GM21825 (cell line): ENCODE measurements at regions not wholly inside any gene's neighbourhood (a gene's known extent, or its start where the extent isn't known, plus 50 kb on each side); places are given as distances from the start of the nearest gene placed in this dataset.

Experiments
- ATAC-seq: cut with Tn5 transposase; IDR thresholded peaks from one replicate; pipeline ENCODE4 v1.9.1; 2021; ENCODE audit warnings: mild to moderate bottlenecking, moderate library complexity; ENCODE audit not compliant: unreplicated experiment

GRCh38 chr5:98624145-98624880 is 149.2 kb upstream of the RGMB start:
- ATAC-seq, result no peak

DNA sequence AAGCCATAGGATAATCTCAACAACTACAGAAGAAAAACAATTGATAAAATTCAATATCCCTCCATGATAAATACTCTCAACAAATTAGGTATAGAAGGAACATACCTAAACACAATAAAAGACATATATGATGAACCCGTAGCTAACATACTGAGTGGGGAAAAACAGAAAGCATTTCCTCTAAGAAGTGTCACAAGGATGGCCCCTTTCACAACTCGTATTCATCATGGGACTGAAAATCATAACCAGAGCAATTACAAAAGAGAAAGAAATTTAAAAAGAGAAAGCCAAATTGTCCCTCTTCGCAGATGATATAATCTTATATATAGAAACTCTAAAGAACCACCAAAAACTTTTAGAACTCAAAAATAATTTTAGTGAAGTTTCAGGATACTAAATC is 146.3 kb upstream of the RGMB start:
- no peak for ATAC-seq

DNA sequence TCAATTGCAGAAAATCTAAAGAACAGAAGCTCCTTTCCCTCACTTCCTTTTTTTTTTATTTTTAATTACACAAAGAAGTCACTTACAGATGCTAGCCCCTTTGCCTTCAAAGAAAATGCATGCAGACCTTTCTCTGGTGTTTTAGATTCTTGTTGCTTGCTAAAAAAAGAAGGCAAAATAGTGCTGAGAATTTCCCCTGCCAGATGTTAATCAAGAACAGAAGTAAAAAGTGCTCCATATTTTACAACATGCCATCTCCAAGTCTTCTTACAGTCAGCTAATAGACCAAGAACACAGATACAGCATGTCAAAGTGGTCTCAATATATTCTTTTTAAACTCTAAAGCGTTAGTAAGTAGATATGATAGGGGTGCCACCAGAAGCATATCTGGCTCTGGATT is 142.8 kb upstream of the RGMB start:
- ATAC-seq, result no peak

DNA sequence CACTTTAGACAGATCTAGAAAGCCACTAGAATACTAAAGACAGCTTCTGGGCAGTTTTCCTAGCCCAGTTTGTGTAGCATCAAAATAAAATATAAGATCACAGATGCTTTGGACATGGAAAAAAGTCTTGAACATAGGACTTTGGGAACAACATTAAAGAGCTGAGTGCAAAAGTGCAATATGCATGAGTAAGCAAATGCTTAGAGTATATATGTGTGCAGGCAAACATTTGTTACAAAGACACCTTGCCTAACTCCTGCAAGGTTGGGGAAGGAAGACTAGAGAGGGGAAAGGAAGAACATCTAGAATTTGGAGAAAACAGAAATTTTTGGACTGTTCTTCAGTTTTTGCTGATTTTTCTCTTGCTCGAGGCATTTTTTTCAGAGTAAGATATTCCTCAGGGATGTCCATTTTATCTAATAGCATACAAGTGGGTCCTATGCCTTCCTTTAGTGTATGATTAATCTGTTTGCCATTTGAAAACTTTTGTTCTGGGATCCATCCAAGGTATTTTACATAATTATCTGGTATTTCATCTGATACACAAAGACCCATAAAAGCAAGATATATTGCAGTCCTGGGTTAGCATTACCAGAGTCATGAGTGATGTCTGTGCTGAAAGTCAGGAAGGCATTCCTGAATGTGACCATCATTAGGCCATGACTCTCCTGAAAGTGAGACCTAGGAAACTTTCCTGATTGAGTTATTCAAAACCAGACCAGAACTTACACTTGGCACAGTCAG is 142.0 kb upstream of the RGMB start:
- ATAC-seq, result no peak

- no peak for ATAC-seq
These were observed 137.8 kb upstream of the RGMB start for GRCh38 chr5:98635656-98636055.

- ATAC-seq, result no peak
These were observed 136.3 kb upstream of the RGMB start for GRCh38 chr5:98637116-98637515.

DNA sequence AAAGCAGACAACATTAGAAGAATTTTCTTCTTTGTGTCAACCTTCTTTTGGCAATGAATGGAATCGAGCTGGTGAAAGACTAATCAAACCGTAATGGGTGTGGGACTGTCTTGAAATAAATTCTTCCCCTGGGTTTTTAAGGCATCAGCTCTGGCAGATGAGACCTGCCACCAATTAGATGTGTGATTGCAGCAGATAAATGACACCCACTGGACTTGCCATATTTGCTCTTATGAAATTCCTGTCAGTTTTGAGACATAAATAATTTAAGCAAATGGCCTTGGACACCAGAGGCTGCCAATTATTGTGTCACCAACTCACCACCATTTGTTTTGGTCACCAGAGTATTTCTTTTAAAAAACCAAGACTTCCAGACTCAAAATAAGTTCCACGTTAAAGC is 135.9 kb upstream of the RGMB start:
- ATAC-seq, result no peak

DNA sequence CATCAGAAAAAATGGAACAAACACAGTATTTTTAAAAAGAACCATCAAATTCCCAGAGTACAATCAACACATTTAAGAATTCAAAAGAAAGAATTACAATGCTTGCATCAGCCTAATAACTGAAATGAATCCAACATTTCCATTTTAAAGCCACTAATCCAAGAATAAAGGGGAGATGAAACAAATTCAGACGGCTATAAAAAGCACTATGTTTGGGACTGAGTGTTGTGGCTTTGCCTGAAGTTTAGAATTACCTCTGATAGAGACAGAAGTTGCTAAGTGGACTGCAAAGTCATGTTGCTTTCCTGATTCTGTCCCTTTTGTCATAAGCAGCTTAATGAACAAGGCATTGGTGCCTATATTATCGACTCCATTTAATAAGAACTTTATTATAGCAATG is 135.4 kb upstream of the RGMB start:
- no peak for ATAC-seq

GRCh38 chr5:98638701-98639100 is 134.8 kb upstream of the RGMB start:
- no peak for ATAC-seq

GRCh38 chr5:98639274-98639673 is 134.2 kb upstream of the RGMB start:
- ATAC-seq, result no peak

DNA sequence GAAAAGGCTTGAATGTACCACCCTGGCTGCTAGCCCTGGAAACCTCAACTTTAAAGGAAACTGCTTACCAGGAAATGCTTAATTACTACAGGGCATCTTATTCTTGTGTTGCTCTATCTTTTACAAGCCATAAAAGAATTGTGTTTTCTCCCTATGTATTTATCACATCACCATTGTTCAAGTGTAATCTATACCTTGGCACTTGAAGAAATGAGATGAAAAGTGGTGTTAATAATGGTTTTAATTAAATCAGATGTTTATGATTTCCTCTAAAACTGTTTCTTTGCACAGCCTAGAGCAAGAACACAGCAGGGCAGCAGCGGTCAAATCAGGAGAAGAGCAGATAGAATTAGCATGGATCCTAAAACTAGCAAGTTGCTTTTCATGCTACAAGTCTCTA is 131.8 kb upstream of the RGMB start:
- ATAC-seq, result no peak

DNA sequence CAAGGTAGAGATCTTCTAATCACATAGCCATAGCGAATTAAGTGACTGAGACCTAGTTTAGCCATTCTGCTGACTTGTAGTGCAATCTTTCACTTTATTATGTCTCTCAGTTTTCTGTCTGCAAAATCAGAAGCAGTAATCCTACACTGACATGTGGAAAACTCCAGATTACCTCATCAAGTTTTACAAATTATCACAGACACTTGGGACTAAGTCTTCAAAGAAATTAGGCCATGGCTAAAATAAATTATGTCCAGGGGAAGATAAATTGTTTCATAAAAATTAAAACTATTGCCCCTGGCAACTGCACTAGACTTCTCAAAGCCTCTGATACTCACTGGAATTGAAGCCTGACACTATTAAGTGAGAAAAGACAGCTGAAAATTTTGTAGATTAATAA is 129.9 kb upstream of the RGMB start:
- ATAC-seq, result no peak

- no peak for ATAC-seq
These were observed 121.7 kb upstream of the RGMB start for GRCh38 chr5:98651715-98652114.

DNA sequence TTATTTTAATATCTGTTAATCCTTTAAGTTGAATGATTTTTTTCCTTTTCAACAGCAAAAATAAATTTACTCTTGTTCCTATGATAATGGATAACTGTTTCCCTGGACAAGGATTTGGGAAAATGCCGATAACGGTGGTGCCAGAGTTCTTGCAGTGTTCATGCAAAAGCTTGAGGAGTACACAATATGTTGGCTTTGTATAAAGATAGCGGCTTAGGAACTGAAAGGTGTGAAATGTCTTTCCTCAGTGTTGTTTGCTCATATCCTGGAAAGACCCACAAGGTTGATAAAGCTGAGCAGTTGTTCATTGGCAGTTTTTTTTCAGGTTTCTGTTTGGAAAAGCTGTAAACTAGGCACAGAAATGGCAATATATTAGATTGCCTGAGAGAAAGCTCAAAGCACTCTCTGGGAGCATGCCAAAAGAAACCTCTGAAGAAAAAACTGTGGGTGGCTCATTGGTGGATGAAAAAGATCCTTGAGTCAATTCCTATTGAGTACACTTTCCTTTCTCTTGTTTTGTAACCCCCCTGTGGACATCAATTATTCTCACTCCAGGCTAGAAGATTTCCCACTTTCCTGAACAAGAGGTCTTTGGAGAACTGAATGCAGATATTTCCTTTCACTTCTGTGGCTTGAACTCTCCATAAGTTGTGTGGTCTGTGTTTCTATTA is 117.2 kb upstream of the RGMB start:
- no peak for ATAC-seq

DNA sequence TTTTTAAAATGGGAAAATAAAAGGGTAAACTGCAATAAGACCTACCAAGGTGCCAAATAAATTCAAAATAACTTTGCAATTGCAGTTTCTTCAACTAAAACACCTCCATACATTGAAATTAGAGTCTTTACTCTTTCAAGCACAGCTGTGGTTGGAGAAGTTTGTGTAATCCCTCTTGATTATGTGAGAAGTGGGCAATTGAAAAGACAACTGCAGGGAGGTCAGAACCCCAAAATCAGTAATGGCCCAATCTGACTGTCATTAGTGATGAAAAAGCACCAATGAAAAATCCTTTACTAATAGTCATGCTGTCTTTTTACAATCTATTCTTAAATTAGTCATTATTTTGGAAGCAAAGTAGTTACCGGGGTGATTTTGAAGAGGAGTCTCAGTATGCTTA is 116.7 kb upstream of the RGMB start:
- no peak for ATAC-seq

GRCh38 chr5:98657559-98657958 is 115.9 kb upstream of the RGMB start:
- no peak for ATAC-seq

- ATAC-seq, result no peak
These were observed 109.9 kb upstream of the RGMB start for GRCh38 chr5:98663521-98663920.

- ATAC-seq, result no peak
These were observed 108.7 kb upstream of the RGMB start for GRCh38 chr5:98664736-98665135.

DNA sequence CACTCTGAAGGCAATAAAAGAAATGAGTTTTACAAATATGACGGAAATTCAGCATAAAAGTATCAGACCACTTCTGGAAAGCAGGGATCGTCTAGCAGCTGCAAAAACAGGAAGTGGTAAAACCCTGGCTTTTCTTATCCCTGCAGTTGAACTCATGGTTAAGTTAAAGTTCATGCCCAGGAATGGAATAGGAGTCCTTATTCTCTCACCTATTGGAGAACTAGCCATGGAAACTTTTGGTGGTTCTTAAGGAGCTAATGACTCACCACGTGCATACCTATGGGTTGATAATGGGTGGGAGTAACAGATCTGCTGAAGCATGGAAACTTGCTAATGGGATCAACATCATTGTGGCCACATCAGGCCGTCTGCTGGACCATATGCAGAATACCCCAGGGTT is 93.5 kb upstream of the RGMB start:
- no peak for ATAC-seq

GRCh38 chr5:98690002-98690401 is 83.5 kb upstream of the RGMB start:
- ATAC-seq, result no peak

GRCh38 chr5:98694902-98695301 is 78.6 kb upstream of the RGMB start:
- no peak for ATAC-seq

DNA sequence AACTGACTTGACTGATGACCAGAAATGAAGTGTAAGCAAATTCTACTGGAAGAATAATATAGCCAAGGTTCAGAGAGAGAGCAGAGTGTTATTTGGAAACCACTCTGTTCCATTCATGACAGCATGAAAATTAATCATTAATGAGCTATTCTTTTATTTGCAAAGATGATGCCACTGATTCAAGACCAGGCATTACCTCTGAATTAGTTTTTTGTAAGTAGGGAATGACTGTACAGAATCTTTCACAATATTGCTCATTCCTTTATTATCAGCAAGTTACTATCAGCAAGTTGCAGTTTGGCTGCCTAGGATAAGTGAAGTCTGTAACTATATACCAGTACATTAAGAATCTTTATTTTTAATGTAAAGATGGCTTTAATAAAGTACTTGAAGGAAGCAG is 75.1 kb upstream of the RGMB start:
- ATAC-seq, result no peak
